Psoas muscle (tissue), 7 donors: ENCODE measurements at regions not wholly inside any gene's neighbourhood (a gene's known extent, or its start where the extent isn't known, plus 50 kb on each side); places are given as distances from the start of the nearest gene placed in this dataset.

Experiments used
- ATAC-seq, 4 donors: fragments of 200-7000 bp; cut with Tn5 transposase; one replicate each; pipeline ENCODE4 v1.9.1; 2020; ENCODE audit warnings: moderate library complexity in 3 of 4, mild to moderate bottlenecking in 2 of 4
- DNase-seq, 2 donors: peaks; one replicate each; pipeline ENCODE4 v3.0.0-alpha.2; 2020
- H3K27ac ChIP-seq: fragments of 200-600 bp; one replicate; pipeline ENCODE4 v1.8.0; 2022
- H3K27me3 ChIP-seq, 3 donors: fragments of 200-600 bp in 1 of 3; one replicate each; pipeline versions ENCODE4 v1.6.1 to v1.8.0; 2013 to 2022; ENCODE audit warnings: low read length in 2 of 3, mild to moderate bottlenecking in 2 of 3, moderate library complexity in 1 of 3; ENCODE audit not compliant: insufficient read depth in 3 of 3
- H3K36me3 ChIP-seq, 2 donors: fragments of 200-600 bp in 1 of 2; one replicate each; pipeline versions ENCODE4 v1.6.1 to v1.8.0; 2013 to 2022; ENCODE audit warnings: low read depth in 1 of 2, mild to moderate bottlenecking in 1 of 2, moderate library complexity in 1 of 2; ENCODE audit not compliant: insufficient read depth in 1 of 2
- H3K4me1 ChIP-seq: fragments of 200-600 bp; one replicate; pipeline ENCODE4 v1.8.0; 2022
- H3K4me3 ChIP-seq: fragments of 200-600 bp; one replicate; pipeline ENCODE4 v1.8.0; 2022; ENCODE audit warnings: mild to moderate bottlenecking
- H3K9me3 ChIP-seq: fragments of 200-600 bp; one replicate; pipeline ENCODE4 v1.8.0; 2022
- CTCF ChIP-seq: fragments of 200-600 bp; IDR thresholded peaks from one replicate; pipeline ENCODE4 v1.8.0; 2022; ENCODE audit warnings: antibody characterized with exemption
- WGBS, 3 donors: extraction: QIAGEN DNeasy Blood & Tissue Kit; methylation state at CpG; one replicate each; pipeline versions ENCODE4 v1.1.6 to v1.1.7; 2013; 5-methylcytosine and 5-hydroxymethylcytosine counted together
- intact Hi-C, 2 donors: fragments of 100-400 bp; cut with DNase I; formaldehyde crosslinking; loops; one replicate each; pipeline versions ENCODE4 v1.11.0 to v1.14.2; 2022
- donor health status: healthy with polysubstance abuse.
- donor health status: DM: no; HTN: no; CAD: no; lungs with moderate emphysema.
- donor health status: Bipolar disorder and iron deficiency.
- donor health status: healthy.
- donor health status: DM: yes; HTN: yes; CAD: no.
- donor health status: DM: no; HTN: no; CAD: no.
- donor health status: DM: yes; HTN: yes; CAD: no.

- Histone ChIP-seq H3K9me3 (no peaks in the 10 kb centered on the region), H3K27me3 (no peaks in the 10 kb centered on the region), H3K4me1 (no peaks in the 10 kb centered on the region), H3K36me3 (no peaks in the 10 kb centered on the region), H3K4me3 (no peak overlapping the region), H3K27ac (no peak overlapping the region)
- 77 to 79% (median 78%) methylated on average over 2 of the region's 2 CpGs for WGBS, 3 donors
- DNase-seq (no peak), ATAC-seq (no peak)
- TF ChIP-seq CTCF, result no peak
- intact Hi-C loops, result no loop called here
These were observed 391.6 kb upstream of the MGAT4C start for GRCh38 chr12:86647800-86648199.

GRCh38 chr12:86634456-86635410 is 378.5 kb upstream of the MGAT4C start:
- DNase-seq (no peak), ATAC-seq (no peak)
- H3K9me3 ChIP-seq, result no peaks in the 10 kb centered on the region
- 52 to 63% (median 56%) methylated on average over 4 of the region's 4 CpGs for WGBS, 3 donors
- no peaks in the 10 kb centered on the region for H3K27me3 ChIP-seq
- H3K4me1 ChIP-seq, result no peaks in the 10 kb centered on the region
- H3K27ac ChIP-seq, result no peak overlapping the region
- H3K36me3 ChIP-seq, result no peaks in the 10 kb centered on the region
- no peak for TF ChIP-seq CTCF
- H3K4me3 ChIP-seq, result no peak overlapping the region
- intact Hi-C loops, result no loop called here

- no peaks in the 10 kb centered on the region for H3K9me3 ChIP-seq
- H3K36me3 ChIP-seq, result no peaks in the 10 kb centered on the region
- WGBS, 3 donors, result 84 to 90% (median 89%) methylated on average over 3 of the region's 3 CpGs
- DNase-seq, result no peak
- intact Hi-C loops, result no loop called here
- no peak overlapping the region for H3K27ac ChIP-seq
- H3K27me3 ChIP-seq, result no peaks in the 10 kb centered on the region
- ATAC-seq, result no peak
- H3K4me3 ChIP-seq, result no peak overlapping the region
- TF ChIP-seq CTCF, result no peak
- no peaks in the 10 kb centered on the region for H3K4me1 ChIP-seq
These were observed 370.8 kb upstream of the MGAT4C start for GRCh38 chr12:86627001-86627400.

- Histone ChIP-seq H3K9me3 (no peaks in the 10 kb centered on the region), H3K4me1 (no peaks in the 10 kb centered on the region), H3K27ac (no peak overlapping the region), H3K27me3 (no peaks in the 10 kb centered on the region), H3K36me3 (no peaks in the 10 kb centered on the region), H3K4me3 (no peak overlapping the region)
- no peak for DNase-seq
- TF ChIP-seq CTCF, result no peak
- 67 to 80% (median 76%) methylated on average over 1 of the region's 1 CpG for WGBS, 3 donors
- no peak for ATAC-seq
- intact Hi-C loops, result no loop called here
These were observed 367.1 kb upstream of the MGAT4C start for GRCh38 chr12:86623267-86623666.
